Epithelial cell of esophagus (primary cell): ENCODE measurements at regions not wholly inside any gene's neighbourhood (a gene's known extent, or its start where the extent isn't known, plus 50 kb on each side); places are given as distances from the start of the nearest gene placed in this dataset.

Experiments used
- DNase-seq: peaks from one replicate; pipeline ENCODE4 v3.0.0; 2010; ENCODE audit warnings: low read depth
- H3K4me3 ChIP-seq: 2 replicates; pipeline ENCODE4 v1.5.1; 2011; ENCODE audit warnings: mild to moderate bottlenecking, low read length, control low read depth
- TF ChIP-seq, protein P1 (sequence below): IDR thresholded peaks from 2 replicates; pipeline ENCODE4 v1.5.1; 2011; ENCODE audit warnings: low read depth, mild to moderate bottlenecking, low read length, control low read depth, inconsistent platforms; ENCODE audit not compliant: insufficient read depth; ENCODE audit errors: missing control alignments

DNA sequence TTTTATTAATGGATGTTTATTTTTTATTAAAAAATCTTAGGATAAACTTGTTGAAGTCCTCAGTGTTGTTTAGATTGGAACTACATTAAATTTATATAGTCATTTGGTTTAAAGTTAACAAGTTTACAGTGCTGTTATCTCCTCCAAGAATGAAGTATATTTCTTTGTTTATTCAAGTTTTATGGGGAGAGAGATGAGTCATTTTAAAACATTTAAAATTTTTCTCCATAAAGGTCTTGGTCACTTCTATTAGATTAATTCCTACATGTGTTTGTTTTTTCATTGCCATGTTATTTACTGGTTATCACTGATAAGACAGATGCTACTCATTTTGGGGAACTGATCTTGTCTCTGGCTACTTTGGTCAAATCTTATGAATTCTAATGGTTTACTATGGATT lies 429.6 kb downstream of the METTL15 start:
- DNase-seq: no peak
- TF ChIP-seq, protein P1, sequence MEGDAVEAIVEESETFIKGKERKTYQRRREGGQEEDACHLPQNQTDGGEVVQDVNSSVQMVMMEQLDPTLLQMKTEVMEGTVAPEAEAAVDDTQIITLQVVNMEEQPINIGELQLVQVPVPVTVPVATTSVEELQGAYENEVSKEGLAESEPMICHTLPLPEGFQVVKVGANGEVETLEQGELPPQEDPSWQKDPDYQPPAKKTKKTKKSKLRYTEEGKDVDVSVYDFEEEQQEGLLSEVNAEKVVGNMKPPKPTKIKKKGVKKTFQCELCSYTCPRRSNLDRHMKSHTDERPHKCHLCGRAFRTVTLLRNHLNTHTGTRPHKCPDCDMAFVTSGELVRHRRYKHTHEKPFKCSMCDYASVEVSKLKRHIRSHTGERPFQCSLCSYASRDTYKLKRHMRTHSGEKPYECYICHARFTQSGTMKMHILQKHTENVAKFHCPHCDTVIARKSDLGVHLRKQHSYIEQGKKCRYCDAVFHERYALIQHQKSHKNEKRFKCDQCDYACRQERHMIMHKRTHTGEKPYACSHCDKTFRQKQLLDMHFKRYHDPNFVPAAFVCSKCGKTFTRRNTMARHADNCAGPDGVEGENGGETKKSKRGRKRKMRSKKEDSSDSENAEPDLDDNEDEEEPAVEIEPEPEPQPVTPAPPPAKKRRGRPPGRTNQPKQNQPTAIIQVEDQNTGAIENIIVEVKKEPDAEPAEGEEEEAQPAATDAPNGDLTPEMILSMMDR: no peak
- H3K4me3 ChIP-seq: no peak overlapping the region

DNA sequence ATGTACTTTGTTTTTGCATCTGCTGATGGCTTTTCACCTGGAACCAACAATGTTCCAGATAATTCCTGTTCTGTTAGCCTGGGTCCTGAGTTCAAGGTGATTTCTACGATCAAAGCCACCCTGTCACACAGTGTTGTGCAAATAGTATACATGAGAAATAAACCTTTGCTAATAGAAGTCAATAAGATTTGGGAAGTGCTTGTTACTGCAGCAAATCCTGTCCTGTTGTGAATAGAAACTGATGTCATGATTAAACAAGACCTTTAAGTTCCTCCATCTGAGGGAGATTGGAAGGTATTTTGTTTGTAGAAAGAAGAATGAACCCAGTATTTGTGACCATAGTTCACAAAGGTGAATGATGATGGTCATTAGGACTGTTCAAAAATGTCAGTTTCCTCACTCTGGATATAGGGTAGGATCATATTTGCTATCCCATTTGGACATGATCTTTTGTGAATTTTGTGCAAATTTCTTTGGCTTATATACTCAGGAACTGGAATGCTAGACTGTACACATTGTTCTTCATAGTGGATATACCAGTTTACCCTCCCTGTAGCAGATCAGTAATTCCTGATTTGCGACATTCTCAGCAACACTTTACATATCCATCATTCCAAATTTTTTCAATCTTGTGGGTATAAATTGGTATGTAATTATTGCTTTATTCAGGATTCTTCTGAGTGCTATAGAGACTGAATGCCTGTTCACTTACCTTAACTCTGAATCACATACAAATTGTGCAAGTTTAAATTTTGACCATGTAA lies 428.5 kb downstream of the METTL15 start:
- TF ChIP-seq, protein P1: no peak
- no peak overlapping the region for H3K4me3 ChIP-seq
- peak; percentile 78 for DNase-seq

DNA sequence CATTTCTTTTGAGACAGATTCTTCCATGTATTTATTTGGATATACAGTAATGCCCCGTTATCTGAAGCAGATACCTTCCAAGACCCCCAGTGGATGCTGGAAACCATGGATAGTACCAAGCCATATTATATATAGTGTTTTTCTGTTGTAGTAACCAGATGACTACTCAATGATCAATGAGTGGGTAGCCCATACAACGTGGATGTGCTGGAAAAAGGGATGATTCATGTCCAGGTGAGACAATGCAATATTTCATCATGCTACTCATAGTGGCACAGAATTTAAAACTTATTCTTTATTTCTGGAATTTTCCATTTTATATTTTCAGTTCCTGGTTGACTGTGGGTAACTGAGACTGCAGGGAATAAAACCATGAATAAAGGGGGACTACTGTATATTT lies 427.5 kb downstream of the METTL15 start:
- DNase-seq: peak; percentile 87
- TF ChIP-seq, protein P1: no peak
- no peak overlapping the region for H3K4me3 ChIP-seq

DNA sequence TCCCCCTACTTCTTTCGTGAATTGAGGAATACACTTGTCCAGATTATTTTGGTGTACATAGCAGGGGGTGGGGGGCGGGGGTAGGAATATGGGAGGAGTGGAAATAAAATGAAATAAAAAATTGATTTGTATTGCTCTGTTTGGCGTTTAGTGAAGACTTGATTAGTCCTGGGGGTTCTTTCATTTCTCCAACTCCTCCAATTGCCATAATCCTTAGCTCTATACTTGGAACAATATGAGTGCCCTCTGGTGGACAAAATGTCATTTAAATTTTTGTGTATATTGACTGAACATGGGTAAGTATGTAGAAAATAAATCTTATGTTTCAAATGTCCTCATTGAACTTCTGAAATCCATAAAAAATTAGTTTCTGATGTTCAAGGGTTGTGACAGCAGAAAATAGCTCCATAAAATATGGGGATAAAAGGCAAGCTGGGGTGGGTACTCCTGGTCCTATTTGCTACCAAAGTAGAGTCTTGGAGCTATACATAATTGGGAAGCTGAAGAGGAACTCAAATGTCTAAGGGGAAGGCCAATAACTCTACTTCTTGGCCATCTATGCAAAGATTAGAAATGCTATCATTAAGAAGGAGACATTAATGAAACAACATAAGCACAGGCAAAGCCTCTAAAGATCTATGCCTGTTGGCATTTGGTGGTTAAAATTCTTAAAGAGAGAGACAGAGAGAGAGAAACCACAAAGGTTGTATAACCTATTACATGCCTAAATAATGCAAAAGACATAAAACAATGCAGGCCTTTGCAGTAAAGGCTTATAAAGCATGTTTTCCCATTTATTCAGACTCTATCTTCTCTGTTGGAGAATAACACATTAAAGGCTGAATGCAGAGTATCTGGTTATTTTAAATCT lies 421.6 kb downstream of the METTL15 start:
- no peak overlapping the region for H3K4me3 ChIP-seq
- TF ChIP-seq, protein P1: peak; percentile 29

DNA sequence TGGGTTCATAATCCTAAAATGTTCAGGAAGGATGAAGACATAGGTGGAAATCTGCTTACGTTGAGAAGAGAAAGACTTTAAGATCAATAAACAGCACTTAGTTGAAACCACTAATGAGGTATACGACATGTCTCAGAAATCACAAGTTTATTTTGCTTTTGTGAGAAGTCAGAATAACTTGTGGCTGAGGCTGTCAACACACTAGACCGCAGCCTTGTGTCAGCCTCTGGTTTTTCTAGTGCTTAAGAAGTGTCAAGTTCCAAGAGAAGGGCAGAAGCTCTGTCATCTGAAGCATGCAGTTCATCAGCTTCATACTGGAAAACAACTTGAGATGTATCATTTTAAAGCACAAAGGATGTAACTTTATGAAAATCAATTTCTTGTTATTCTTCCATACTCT lies 420.9 kb downstream of the METTL15 start:
- no peak overlapping the region for H3K4me3 ChIP-seq
- DNase-seq: no peak
- TF ChIP-seq, protein P1: no peak

More for the DNA sequence above, 421.6 kb downstream of the METTL15 start:
- peak; percentile 65 for DNase-seq

DNA sequence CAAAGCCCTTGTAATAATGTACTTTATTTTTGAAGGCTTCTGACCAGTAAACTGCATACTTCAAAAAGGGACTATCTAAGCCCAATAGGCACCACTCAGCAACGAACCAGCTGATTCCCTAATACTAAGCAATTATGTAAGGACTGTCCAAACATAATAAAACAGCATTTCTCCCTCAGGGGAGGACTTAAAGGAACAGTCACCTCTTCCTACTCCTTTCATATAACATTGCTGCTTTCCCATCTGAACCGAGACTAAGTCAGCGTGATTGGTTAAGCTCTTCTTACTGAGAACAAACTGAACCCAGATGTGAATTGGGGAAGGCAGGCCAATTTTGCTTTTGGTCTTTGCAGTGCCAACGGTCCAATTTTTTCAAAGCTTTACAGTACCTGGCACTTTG lies 420.0 kb downstream of the METTL15 start:
- TF ChIP-seq, protein P1: no peak
- DNase-seq: no peak
- H3K4me3 ChIP-seq: no peak overlapping the region
